ENCODE measurements at regions not wholly inside any gene's neighbourhood (a gene's known extent, or its start where the extent isn't known, plus 50 kb on each side); places are given as distances from the start of the nearest gene placed in this dataset.
"Not testable (repeated sequence)": the region's sequence is repeated elsewhere in the genome, so short reads cannot be mapped to it uniquely, and the experiment has no call there.

- TF ChIP-seq, protein P1, sequence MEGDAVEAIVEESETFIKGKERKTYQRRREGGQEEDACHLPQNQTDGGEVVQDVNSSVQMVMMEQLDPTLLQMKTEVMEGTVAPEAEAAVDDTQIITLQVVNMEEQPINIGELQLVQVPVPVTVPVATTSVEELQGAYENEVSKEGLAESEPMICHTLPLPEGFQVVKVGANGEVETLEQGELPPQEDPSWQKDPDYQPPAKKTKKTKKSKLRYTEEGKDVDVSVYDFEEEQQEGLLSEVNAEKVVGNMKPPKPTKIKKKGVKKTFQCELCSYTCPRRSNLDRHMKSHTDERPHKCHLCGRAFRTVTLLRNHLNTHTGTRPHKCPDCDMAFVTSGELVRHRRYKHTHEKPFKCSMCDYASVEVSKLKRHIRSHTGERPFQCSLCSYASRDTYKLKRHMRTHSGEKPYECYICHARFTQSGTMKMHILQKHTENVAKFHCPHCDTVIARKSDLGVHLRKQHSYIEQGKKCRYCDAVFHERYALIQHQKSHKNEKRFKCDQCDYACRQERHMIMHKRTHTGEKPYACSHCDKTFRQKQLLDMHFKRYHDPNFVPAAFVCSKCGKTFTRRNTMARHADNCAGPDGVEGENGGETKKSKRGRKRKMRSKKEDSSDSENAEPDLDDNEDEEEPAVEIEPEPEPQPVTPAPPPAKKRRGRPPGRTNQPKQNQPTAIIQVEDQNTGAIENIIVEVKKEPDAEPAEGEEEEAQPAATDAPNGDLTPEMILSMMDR (IDR thresholded peaks at IDR 0.05; ENCODE audit: low read length), result not testable (repeated sequence)
- TF ChIP-seq EZH2 (optimal IDR thresholded peaks at IDR 0.05; ENCODE audit: low read depth, low read length), result not testable (repeated sequence)
Observed at GRCh38 chr6:140704008-140704407, 1329.6 kb upstream of the CITED2 start.
